Activated gamma-delta T cell treated with Interleukin-2 at 50 U/mL for 16 hours (primary cell): ENCODE measurements at regions not wholly inside any gene's neighbourhood (a gene's known extent, or its start where the extent isn't known, plus 50 kb on each side); places are given as distances from the start of the nearest gene placed in this dataset.

Source experiments
- DNase-seq: peaks from one replicate; pipeline ENCODE4 v3.0.0-alpha.2; 2020

DNA sequence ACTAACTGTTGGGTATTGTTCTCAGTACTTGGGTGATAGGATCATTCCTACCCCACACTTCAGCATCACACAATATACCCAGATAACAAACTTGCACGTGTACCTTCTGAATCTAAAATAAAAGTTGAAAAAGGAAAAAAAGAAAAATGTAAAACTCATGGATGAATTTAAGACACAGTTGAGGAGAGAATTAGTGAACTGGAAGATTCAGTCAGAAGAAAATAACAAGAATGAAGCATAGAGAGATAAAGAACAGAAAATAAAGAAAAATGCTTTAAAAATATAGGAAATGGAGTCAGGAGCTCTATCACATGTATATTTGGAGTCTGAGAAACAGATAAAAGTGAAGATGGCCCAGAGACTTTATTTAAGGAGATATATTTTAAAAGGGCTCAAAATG, 90.4 kb upstream of the SALL3 start:
- DNase-seq: no peak

DNA sequence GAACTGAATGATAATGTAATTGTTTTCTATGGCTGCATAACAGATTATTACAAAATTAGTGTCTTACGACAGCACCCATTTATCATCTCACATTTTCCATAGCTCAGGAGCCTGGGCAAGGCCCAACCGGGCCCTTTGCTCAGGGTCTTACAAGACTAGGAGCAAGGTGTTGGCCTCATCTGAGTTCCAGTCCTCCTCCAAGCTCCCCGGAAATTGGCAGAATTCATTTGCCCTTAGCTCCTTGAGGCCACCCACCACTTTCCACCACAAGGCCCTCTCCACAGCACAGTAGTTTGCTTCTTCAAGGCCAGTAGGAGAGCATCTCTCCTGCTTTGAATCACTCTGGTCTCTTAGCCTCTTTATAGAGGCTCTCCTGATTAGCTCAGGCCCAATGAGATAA, 89.2 kb upstream of the SALL3 start:
- no peak for DNase-seq

DNA sequence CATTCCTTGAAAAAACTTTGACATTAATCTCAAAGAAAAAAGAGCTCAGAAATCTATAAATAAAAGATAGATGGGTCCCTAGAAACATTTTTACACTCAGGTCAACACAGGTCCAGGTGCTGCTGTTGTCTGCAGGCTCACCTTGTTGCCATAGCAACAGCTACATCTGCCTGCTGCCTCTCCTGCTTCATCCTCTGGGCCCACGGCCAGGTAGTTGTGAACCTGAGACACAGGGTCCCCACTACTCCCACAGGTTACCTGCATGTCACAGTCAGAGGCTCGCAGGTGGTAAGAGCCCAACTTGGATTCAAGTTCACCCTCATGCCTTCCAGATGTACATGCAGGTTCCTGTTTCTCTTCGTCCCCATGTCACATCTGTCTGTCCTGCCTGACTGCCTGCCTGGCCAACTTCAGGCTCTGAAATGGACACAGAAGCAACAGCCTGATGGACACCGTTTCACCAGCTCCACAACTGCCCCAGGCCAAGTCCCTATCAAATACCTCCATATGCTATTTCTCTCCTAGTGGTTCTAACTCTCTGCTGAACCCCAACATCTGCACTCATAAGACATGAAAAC, 88.3 kb upstream of the SALL3 start:
- DNase-seq: no peak

DNA sequence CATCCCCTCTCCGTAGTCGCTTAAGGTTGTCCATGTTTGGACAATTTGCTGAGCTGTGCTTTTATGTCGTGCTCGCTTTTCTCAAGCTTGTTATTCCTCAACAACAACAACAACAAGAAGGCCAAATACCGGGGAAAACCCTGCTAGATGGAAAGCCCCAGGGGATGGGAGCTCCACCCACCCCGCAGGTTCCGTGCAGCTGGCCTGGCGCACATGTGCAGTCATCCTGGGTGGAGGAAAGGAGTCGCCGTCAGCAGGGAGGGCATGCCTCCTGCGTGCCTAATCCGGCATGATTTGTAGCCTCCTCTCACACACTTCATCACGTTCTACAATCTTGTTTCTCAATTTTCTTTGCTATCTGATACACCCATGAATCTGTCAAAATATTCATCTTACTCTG, 87.4 kb upstream of the SALL3 start:
- DNase-seq: no peak

DNA sequence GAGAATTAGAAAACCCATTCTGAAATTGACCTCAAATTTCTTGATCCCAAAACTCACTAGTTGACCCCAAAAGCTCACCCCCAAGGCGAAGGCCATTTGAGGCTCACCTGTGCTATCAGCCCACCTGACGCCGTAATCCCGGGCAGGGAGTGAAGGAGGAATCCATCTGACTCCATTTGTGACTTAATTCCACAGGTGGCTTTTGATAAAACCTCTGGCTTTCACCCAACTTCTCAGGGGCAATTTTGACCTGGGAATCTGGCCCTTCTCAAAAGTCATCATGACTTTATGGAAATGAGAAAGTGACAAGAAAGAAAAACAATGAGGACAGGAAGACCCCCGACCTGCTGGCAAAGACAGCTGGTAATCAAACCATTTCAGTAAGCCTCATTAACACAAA, 86.9 kb upstream of the SALL3 start:
- DNase-seq: no peak

DNA sequence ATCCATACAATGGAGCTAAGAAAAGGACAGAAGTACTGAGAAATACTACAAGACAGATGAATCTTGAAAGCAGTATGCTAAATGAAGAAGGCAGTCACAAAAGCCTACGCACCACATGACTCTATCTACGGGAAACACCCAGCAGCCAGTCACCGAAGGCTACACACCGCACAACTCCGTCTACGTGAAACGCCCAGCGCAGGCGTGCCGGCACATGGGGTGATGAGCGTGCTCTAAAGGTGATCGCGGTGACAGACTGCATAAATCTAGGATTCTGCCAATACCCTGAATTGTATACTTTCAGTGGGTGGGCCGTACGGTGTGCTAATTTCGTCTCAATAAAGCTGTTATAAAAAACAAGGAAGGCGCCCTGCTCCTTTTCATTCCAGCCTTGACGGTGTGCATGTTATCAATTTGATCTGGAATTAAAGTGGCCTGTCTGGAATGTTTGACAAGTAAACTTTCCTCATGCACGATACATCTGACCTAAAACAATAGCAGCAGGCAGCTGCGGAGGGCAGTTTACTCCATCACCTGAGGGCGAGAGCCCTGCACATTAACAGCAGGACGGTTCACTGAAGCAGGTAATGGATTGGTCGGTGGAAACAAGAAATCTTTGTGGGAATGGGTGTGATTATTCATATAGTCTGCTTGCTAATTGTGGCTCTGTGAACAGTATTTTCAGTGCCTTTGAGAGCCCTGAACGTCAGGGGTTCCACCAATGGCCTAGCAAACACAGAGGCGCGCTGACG, 86.2 kb upstream of the SALL3 start:
- DNase-seq: no peak

DNA sequence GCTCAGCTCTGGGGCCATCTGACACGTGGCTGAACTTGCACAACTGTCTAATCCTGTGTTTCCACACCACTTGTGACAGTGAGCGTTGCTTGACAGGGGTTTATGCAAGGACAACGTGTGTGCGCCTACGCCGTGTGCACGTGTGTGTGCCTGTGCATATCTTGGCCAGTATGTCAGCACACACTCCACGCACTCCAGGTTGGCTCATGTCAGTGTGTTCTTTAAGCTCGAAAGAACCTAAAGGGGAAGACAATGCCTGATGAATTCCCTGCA, 85.6 kb upstream of the SALL3 start:
- DNase-seq: no peak

DNA sequence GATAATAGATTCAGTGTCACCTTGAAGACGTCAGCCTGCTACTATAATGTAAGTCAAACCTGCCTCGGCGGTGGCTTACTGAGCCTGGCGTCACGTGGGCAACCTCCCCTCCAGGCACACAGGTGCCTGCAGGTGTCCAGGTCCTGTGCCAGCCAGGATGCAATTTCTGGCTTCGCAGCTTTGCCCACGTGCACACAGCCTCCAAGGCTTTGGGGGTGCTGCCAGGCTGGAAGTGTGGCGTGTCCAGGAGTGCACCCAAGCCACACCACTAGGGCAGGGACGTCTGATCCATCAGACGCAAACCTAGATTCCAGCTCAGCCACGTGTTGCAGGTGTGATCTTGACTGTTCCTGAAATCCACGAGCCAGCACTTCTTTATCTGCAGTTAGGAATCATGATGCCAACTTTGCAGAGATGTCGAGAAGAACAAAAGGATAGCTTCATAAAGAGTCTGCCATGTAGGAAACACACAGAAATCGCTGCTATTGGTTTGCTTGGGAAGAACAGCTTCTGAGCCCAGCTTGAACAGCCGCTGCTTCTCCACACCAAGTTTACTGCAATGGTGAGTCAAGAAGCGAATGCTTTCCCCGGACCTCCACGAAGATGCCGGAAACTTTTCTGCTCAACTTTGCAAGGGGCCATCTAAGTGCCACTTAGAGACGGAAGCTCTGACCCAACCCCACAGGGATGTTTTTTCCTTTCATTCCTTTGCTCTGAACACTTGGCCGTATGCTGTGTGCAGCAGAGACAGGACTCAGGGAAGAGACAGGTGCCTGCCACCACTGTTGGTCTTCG, 84.2 kb upstream of the SALL3 start:
- DNase-seq: no peak

DNA sequence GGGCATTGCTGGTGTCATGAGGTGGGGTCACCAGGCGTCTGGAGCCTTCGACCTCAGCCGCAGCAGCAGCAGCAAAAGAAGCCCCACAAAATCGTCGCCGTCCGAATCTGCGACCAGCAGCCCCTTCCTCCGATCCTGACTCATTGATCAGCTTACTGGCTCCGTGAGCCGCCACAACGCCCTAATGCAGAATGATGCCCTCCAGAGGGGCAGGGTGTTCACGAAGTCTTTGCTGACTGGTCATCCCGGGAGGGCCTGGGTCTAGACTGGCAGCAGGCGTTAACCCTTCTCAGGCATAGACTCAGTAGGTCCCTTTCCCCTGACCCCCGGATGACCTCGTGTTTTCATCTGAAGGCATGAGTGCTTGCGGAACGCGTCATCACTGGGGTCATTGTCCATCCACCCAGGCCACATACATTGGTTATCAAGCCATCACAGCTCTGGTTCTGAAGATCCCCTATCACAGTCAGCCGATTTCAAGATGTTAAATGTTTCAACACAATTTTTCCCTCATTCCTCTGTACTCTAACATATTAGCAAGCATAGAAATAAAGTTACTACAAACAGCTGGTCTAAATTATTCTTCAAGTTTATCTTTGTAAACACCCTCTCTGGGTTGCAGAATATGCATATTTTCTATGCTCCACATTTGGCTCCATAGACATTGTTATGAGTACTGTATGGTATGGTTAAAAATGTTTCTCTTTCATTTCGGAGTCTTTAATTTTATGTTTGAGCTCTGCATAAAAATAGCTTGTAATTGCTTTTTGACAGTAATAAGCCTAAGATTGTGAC, 83.3 kb upstream of the SALL3 start:
- no peak for DNase-seq

DNA sequence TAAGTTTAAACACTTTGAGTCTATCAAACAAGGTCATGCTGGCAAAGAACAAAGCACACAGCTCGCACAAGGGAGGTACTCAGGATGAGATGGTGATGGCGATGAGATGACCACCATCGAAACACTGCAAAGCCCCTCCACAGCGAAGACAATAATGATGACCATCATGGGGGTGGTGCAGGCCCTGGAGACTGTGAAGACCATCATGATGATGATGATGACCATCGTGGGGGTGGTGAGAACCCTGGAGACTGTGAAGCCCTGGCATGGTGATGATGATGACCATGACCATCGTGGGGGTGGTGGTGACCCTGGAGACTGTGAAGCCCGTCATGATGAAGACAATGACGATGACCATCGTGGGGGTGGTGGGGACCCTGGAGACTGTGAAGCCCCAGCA, 81.6 kb upstream of the SALL3 start:
- DNase-seq: no peak

DNA sequence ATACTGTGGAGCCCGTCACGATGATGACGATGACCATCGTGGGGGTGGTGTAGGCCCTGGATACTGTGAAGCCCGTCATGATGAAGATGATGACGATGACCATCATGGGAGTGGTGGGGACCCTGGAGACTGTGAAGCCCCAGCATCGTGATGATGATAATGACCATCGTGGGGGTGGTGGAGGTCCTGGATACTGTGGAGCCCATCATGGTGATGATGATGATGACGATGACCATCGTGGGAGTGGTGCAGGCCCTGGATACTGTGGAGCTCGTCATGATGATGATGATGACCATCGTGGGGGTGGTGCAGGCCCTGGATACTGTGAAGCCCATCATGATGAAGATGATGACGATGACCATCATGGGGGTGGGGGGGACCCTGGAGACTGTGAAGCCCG, 81.0 kb upstream of the SALL3 start:
- no peak for DNase-seq

DNA sequence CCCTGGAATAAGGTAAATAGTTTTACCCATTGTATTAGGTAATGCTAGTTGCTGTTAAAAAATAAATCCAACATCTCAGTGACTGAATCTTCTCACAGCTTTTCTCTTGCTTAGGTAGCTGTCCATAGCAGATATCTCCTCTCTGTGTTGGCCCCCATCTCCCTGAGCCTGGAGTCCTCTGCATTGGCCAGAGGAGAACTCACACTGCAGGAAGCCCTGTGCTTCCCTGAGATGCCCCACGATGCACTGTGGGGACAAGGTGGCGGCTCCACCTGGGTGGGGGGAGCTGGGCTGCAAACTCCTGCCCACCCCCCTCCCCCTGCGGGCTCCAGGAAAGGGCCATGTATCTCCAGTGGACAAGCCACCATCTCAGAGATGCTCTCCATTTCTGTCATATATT, 80.4 kb upstream of the SALL3 start:
- DNase-seq: no peak

DNA sequence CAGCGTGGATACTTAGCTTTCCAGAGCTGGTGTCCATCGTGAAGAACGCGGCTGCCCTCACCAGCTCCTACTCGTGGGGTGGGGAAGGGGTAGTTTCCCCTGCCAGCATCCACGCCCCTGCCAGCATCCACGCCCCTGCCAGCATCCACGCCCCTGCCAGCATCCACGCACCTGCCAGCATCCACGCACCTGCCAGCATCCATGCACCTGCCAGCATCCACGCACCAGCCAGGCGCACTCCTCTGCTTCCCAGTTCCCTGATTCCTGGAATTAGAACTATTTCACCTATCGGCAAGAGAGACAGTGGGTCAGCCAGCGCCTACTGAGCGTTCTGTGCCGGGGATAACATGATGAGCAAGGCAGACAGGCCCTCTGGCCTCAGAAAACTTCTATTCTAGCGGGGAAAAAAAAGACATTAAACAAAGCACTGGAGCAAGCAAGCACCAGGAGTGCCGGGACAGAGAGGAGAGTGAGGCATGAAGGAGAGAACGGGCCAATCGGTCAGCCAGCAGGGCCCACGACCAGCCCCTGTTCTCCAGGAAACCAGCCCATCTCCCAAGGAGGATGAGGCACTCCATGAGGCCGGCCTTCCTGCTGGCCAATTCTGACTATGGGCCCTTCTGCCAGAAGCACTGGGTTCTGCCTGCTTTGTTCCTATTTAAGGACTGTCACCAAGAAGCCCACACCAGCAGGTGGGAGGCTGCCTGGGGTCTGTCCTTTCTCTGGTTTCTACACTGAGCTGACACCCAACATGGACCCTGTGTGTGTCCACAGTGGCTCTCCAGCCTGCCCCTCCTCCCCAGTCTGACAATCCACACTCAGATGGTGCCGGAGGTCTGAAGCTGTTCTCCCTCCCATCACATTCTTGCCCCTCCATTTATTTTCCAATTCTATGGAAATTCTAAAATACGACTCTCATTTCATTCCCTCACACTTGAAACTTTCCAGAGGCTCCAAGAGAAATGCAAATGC, 78.4 kb upstream of the SALL3 start:
- no peak for DNase-seq

DNA sequence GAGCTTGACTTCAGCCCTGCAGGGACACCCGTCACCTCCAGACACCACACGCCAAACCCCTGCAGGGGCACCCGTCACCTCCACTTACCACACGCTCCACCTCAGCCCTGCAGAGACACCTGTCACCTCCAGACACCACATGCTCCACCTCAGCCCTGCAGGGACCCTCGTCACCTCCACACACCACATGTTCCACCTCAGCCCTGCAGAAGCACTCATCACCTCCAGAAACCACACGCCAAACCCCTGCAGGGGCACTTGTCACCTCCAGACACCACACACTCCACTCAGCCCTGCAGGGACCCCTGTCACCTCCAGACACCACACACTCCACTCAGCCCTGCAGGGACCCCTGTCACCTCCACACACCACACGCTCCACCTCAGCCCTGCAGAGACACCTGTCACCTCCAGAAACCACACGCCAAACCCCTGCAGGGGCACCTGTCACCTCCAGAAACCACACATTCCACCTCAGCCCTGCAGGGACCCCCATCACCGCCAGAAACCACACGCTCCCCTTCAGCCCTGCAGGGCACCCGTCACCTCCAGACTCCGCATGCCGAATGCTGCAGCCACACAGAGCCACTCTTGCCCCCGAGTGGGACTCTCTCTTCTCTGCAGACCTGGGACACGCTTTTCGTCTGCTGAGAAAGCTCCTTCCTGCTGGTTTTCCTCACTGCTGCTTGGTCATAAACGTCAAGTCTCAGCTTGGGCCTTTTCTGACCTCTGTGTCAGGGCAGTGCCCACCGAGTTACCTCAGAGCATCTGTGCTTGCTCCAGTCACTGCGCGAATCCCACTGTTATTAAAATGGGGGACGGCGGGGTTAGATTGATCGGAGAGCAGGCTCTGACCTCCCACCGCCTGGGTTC, 77.5 kb upstream of the SALL3 start:
- no peak for DNase-seq

DNA sequence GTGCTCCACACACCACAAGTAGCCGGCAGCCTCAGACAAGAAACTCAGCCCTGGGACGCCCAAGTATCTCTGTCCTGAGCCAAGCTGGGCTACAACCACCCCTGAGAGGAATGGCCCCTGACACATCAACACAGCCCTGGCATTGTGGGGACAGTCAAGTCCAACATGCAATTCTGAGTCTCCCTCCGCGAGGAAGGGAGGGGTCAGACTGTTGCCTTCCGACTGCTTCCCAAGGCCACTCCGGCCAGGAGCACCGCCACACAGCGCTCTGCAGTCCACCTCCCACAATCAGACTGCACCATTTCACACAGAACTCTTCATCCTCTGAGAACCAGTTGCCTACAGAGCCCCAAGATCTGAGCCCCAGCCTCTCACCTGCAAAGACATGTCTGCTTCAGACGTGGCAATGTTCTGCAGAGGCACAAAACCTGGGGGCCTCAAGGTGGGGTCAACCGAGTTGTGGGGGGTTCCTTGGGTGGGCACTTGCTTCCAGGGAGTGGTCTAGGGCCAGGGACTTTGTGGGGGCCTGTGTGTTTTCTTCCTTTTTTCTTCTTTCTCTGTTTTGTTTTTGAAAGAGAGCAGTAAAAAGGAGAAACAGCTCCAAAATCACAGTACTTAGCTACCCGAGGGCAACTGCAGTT, 76.7 kb upstream of the SALL3 start:
- DNase-seq: no peak

DNA sequence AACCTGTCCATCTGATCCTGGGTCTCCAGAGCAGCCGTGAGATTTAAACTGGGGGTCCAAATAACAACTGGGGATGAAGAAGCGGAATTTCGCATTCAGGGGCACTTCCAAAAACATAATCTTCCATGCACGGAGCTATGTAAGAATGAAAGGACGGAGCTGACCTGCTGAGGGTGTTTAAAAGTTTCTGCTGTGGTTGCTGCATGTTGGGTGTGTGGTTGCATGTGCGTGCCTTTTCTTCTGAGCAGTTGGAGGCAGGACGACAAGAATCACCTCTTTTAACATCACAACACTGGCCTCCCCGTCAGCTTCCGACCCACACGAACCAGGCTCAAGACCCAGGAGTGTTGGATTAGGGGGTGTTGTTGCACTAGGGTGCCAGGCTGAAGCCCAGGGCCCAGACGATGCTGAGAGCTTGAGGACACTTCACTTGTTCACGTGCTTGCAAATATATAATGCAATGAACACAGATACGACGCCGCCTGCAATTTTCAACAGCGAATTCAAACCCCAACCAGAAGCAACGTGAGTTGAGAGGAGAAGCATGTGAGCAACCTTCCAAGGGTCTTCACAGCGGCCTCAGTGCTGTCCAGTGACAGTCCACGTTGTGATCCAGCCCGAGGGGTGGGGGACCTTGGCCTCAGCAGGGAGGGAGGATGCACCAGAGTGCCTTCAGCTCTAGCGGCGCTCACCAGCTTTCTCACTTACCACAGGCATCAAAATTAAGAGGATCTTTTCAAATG, 76.0 kb upstream of the SALL3 start:
- no peak for DNase-seq

DNA sequence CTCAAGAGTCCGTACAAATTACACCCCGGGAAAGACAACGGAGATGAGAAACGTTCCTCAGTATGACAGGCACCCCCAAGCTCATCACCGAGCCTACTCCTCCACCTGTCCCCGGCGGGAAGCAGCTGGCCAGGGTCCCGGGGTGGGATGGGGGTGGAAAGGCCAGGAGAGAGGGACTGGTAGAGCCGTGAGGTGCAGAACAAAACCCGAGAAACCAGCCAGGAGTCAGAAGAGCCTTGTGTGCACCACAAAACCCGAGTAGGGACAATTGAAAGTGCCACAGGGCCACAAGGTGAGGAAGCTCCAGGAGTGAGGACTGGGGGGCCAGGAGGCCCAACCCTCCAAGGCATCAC, 75.5 kb upstream of the SALL3 start:
- DNase-seq: no peak

DNA sequence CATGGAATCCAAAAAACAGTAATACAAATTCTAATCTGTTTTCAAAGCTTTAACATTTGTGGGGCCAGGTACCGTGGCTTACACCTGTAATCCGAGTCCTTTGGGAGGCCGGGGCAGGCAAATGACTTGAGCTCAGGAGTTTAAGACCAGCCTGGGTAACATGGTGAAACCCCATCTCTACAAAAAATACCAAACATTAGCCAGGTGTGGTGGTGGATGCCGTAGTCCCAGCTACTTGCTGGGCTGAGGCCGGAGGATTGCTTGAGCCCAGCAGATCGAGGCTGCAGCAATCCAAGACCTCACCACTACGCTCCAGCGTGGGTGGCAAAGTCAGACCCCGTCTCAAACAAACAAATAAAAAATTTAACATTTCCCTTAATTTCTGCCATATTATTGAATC, 74.3 kb upstream of the SALL3 start:
- DNase-seq: no peak

DNA sequence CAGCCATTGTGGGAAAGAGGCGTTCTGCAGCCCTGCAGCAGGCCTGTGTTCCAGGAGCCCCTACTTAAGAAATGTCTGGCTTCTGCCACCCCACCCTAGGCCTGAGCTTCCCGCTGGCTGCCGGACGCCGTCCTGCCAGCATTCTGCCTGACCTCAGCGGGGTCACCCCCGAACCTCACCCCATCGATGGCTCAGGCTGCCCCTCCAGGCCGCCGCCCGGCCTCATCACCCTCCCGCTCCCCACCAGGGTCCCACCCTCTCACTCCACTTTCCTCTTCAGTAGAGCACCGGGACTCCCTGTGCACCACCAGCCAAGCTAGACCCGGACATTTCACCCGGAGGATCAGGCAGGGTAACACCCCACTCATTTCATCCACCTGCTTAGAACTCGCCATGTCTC, 73.6 kb upstream of the SALL3 start:
- no peak for DNase-seq
